ENCODE measurements at regions not wholly inside any gene's neighbourhood (a gene's known extent, or its start where the extent isn't known, plus 50 kb on each side); places are given as distances from the start of the nearest gene placed in this dataset.

GRCh38 chr12:124717318-124717717 lies 146.3 kb downstream of the SCARB1 start:
- H3K27ac ChIP-seq (ENCODE audit: low read depth, low read length) = no peak overlapping the region
- no peaks in the 10 kb centered on the region for H3K36me3 ChIP-seq (ENCODE audit: insufficient read depth, low read length)
- no peak overlapping the region for H3K4me3 ChIP-seq (ENCODE audit: low read depth, low read length)
- no peaks in the 10 kb centered on the region for H3K27me3 ChIP-seq (ENCODE audit: insufficient read depth, low read length)
- H2AFZ ChIP-seq (ENCODE audit: low read length, unreplicated experiment) = no peak overlapping the region
- H3K79me2 ChIP-seq (ENCODE audit: control insufficient read depth, insufficient read depth, low read length, unreplicated experiment) = no peaks in the 10 kb centered on the region
- H3K4me1 ChIP-seq (ENCODE audit: control insufficient read depth, insufficient read depth, low read length, unreplicated experiment) = peaks cover 24% of the 10 kb centered on the region

GRCh38 chr12:124716208-124717130 lies 147.2 kb downstream of the SCARB1 start:
- Histone ChIP-seq H3K36me3 (ENCODE audit: insufficient read depth, low read length) (no peaks in the 10 kb centered on the region), H3K79me2 (ENCODE audit: control insufficient read depth, insufficient read depth, low read length, unreplicated experiment) (no peaks in the 10 kb centered on the region), H3K4me1 (ENCODE audit: control insufficient read depth, insufficient read depth, low read length, unreplicated experiment) (peaks cover 24% of the 10 kb centered on the region), H2AFZ (ENCODE audit: low read length, unreplicated experiment) (no peak overlapping the region), H3K27ac (ENCODE audit: low read depth, low read length) (no peak overlapping the region), H3K4me3 (ENCODE audit: low read depth, low read length) (no peak overlapping the region), H3K27me3 (ENCODE audit: insufficient read depth, low read length) (no peaks in the 10 kb centered on the region)

- Histone ChIP-seq H3K36me3 (ENCODE audit: insufficient read depth, low read length) (no peaks in the 10 kb centered on the region), H3K79me2 (ENCODE audit: control insufficient read depth, insufficient read depth, low read length, unreplicated experiment) (no peaks in the 10 kb centered on the region), H3K4me1 (ENCODE audit: control insufficient read depth, insufficient read depth, low read length, unreplicated experiment) (peaks cover 14% of the 10 kb centered on the region), H3K27me3 (ENCODE audit: insufficient read depth, low read length) (no peaks in the 10 kb centered on the region), H3K4me3 (ENCODE audit: low read depth, low read length) (no peak overlapping the region), H2AFZ (ENCODE audit: low read length, unreplicated experiment) (no peak overlapping the region), H3K27ac (ENCODE audit: low read depth, low read length) (no peak overlapping the region)
These were observed 147.9 kb upstream of the NCOR2 start for GRCh38 chr12:124715121-124715990.

- H2AFZ ChIP-seq (ENCODE audit: low read length, unreplicated experiment) = peak overlapping the region; percentile 67
- no peaks in the 10 kb centered on the region for H3K79me2 ChIP-seq (ENCODE audit: control insufficient read depth, insufficient read depth, low read length, unreplicated experiment)
- peaks cover 14% of the 10 kb centered on the region for H3K4me1 ChIP-seq (ENCODE audit: control insufficient read depth, insufficient read depth, low read length, unreplicated experiment)
- no peaks in the 10 kb centered on the region for H3K36me3 ChIP-seq (ENCODE audit: insufficient read depth, low read length)
- H3K27me3 ChIP-seq (ENCODE audit: insufficient read depth, low read length) = no peaks in the 10 kb centered on the region
- H3K27ac ChIP-seq (ENCODE audit: low read depth, low read length) = peak overlapping the region; percentile 51
- H3K4me3 ChIP-seq (ENCODE audit: low read depth, low read length) = peak overlapping the region; percentile 54
These were observed 146.1 kb upstream of the NCOR2 start for GRCh38 chr12:124713436-124714082.

- H3K27ac ChIP-seq (ENCODE audit: low read depth, low read length) = 0 out of 2 replicates have a peak overlapping the region, but pooled peaks have one; percentile 51
- H2AFZ ChIP-seq (ENCODE audit: low read length, unreplicated experiment) = no peak overlapping the region
- H3K79me2 ChIP-seq (ENCODE audit: control insufficient read depth, insufficient read depth, low read length, unreplicated experiment) = no peaks in the 10 kb centered on the region
- H3K4me1 ChIP-seq (ENCODE audit: control insufficient read depth, insufficient read depth, low read length, unreplicated experiment) = peaks cover 14% of the 10 kb centered on the region
- no peaks in the 10 kb centered on the region for H3K36me3 ChIP-seq (ENCODE audit: insufficient read depth, low read length)
- no peaks in the 10 kb centered on the region for H3K27me3 ChIP-seq (ENCODE audit: insufficient read depth, low read length)
- peak overlapping the region; percentile 54 for H3K4me3 ChIP-seq (ENCODE audit: low read depth, low read length)
These were observed 145.6 kb upstream of the NCOR2 start for GRCh38 chr12:124713041-124713435.

- H3K27me3 ChIP-seq (ENCODE audit: insufficient read depth, low read length) = no peaks in the 10 kb centered on the region
- no peaks in the 10 kb centered on the region for H3K79me2 ChIP-seq (ENCODE audit: control insufficient read depth, insufficient read depth, low read length, unreplicated experiment)
- no peaks in the 10 kb centered on the region for H3K36me3 ChIP-seq (ENCODE audit: insufficient read depth, low read length)
- H2AFZ ChIP-seq (ENCODE audit: low read length, unreplicated experiment) = no peak overlapping the region
- no peak overlapping the region for H3K4me3 ChIP-seq (ENCODE audit: low read depth, low read length)
- H3K4me1 ChIP-seq (ENCODE audit: control insufficient read depth, insufficient read depth, low read length, unreplicated experiment) = peaks cover 14% of the 10 kb centered on the region
- no peak overlapping the region for H3K27ac ChIP-seq (ENCODE audit: low read depth, low read length)
These were observed 143.9 kb upstream of the NCOR2 start for GRCh38 chr12:124711344-124711743.

GRCh38 chr12:124709722-124710687 lies 142.6 kb upstream of the NCOR2 start:
- H3K4me1 ChIP-seq (ENCODE audit: control insufficient read depth, insufficient read depth, low read length, unreplicated experiment) = peaks cover 14% of the 10 kb centered on the region
- H3K27ac ChIP-seq (ENCODE audit: low read depth, low read length) = no peak overlapping the region
- H3K27me3 ChIP-seq (ENCODE audit: insufficient read depth, low read length) = no peaks in the 10 kb centered on the region
- peak overlapping the region; percentile 61 for H2AFZ ChIP-seq (ENCODE audit: low read length, unreplicated experiment)
- no peaks in the 10 kb centered on the region for H3K79me2 ChIP-seq (ENCODE audit: control insufficient read depth, insufficient read depth, low read length, unreplicated experiment)
- no peaks in the 10 kb centered on the region for H3K36me3 ChIP-seq (ENCODE audit: insufficient read depth, low read length)
- no peak overlapping the region for H3K4me3 ChIP-seq (ENCODE audit: low read depth, low read length)

- no peaks in the 10 kb centered on the region for H3K79me2 ChIP-seq (ENCODE audit: control insufficient read depth, insufficient read depth, low read length, unreplicated experiment)
- no peak overlapping the region for H3K27ac ChIP-seq (ENCODE audit: low read depth, low read length)
- H3K36me3 ChIP-seq (ENCODE audit: insufficient read depth, low read length) = no peaks in the 10 kb centered on the region
- peaks cover 5% of the 10 kb centered on the region for H3K4me1 ChIP-seq (ENCODE audit: control insufficient read depth, insufficient read depth, low read length, unreplicated experiment)
- H2AFZ ChIP-seq (ENCODE audit: low read length, unreplicated experiment) = no peak overlapping the region
- H3K27me3 ChIP-seq (ENCODE audit: insufficient read depth, low read length) = no peaks in the 10 kb centered on the region
- H3K4me3 ChIP-seq (ENCODE audit: low read depth, low read length) = no peak overlapping the region
These were observed 139.9 kb upstream of the NCOR2 start for GRCh38 chr12:124707316-124707715.

- H3K4me1 ChIP-seq (ENCODE audit: control insufficient read depth, insufficient read depth, low read length, unreplicated experiment) = peaks cover 5% of the 10 kb centered on the region
- H3K36me3 ChIP-seq (ENCODE audit: insufficient read depth, low read length) = no peaks in the 10 kb centered on the region
These were observed 139.0 kb upstream of the NCOR2 start for GRCh38 chr12:124706363-124706762.

More at GRCh38 chr12:124706363-124706762, 139.0 kb upstream of the NCOR2 start:
- no peaks in the 10 kb centered on the region for H3K79me2 ChIP-seq (ENCODE audit: control insufficient read depth, insufficient read depth, low read length, unreplicated experiment)
- peaks cover 3% of the 10 kb centered on the region; the same call in 1 of the 2 replicates for H3K27me3 ChIP-seq (ENCODE audit: insufficient read depth, low read length)
- H3K4me3 ChIP-seq (ENCODE audit: low read depth, low read length) = no peak overlapping the region
- H2AFZ ChIP-seq (ENCODE audit: low read length, unreplicated experiment) = no peak overlapping the region
- no peak overlapping the region for H3K27ac ChIP-seq (ENCODE audit: low read depth, low read length)
